ENCODE measurements at regions not wholly inside any gene's neighbourhood (a gene's known extent, or its start where the extent isn't known, plus 50 kb on each side); places are given as distances from the start of the nearest gene placed in this dataset.

DNA sequence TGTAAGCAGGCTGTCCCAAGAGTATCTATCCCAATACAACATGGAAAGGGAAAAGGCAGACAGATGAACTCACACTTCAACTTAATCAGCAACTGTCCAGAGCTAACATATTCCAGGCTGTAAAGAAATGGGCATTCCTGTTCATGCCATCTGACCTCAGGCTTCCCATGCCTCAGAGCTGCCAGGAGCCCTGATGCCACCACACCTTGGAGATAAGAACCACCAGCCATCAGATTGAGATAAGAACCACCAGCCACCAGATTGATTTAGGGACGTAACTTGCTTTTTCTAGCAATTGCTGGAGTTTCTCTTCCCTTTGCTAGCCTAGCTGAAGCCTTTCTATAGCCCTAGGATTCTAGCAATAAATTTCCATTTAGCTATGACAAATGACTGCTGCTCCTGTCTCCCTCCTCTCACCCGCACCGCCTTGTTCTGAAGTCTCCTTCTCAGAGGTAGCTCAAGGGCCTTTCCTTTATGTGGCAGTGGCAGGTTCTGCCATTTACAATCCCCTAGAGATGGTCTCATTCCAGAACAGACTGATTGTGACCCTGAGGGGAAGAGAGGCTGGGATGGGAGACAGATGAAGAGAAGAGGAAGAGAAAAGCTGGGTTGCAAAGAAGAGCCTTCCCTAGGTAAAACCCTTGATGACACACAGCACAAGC, 88.0 kb upstream of the CTTNBP2NL start:
- TF ChIP-seq JUN (IDR thresholded peaks at IDR 0.05; ENCODE audit: borderline replicate concordance, low read depth, low read length) = no peak
- no peak for TF ChIP-seq JUN (CRISPR knock-in tag; IDR thresholded peaks at IDR 0.05; ENCODE audit: borderline replicate concordance)
- TF ChIP-seq TCF7L2 (IDR thresholded peaks at IDR 0.05; ENCODE audit: low read depth, low read length) = no peak
- no peak for TF ChIP-seq POLR2AphosphoS5 (IDR thresholded peaks at IDR 0.05; ENCODE audit: control insufficient read depth, insufficient read depth, low read depth, low read length)
- no peak for TF ChIP-seq ZNF217 (CRISPR knock-in tag; IDR thresholded peaks at IDR 0.05)

Data from K562 (cell line).